ENCODE measurements at regions not wholly inside any gene's neighbourhood (a gene's known extent, or its start where the extent isn't known, plus 50 kb on each side); places are given as distances from the start of the nearest gene placed in this dataset.
A peak's percentile ranks its signal among the peaks of the same experiment; 100 is the strongest.

- Histone ChIP-seq H4K20me1 (ENCODE audit: insufficient read depth, low read length) (no peaks in the 10 kb centered on the region), H3K9me3 (ENCODE audit: low read depth, low read length) (peaks cover 2% of the 10 kb centered on the region), H3K27me3 (ENCODE audit: insufficient read depth, low read length) (no peaks in the 10 kb centered on the region), H3K79me2 (ENCODE audit: insufficient read depth, low read length) (no peaks in the 10 kb centered on the region), H3K27ac (ENCODE audit: low read depth, low read length) (no peak overlapping the region), H3K4me1 (ENCODE audit: insufficient read depth, low read length) (no peaks in the 10 kb centered on the region), H3K4me3 (ENCODE audit: insufficient read depth, low read length) (no peak overlapping the region), H3K36me3 (ENCODE audit: insufficient read depth, low read length) (no peaks in the 10 kb centered on the region), H2AFZ (ENCODE audit: low read length) (no peak overlapping the region), H3K4me2 (ENCODE audit: insufficient read depth, low read length) (no peak overlapping the region)
- no peak for DNase-seq (ENCODE audit: insufficient read length, low spot score, missing footprints)
- TF ChIP-seq, protein P1, sequence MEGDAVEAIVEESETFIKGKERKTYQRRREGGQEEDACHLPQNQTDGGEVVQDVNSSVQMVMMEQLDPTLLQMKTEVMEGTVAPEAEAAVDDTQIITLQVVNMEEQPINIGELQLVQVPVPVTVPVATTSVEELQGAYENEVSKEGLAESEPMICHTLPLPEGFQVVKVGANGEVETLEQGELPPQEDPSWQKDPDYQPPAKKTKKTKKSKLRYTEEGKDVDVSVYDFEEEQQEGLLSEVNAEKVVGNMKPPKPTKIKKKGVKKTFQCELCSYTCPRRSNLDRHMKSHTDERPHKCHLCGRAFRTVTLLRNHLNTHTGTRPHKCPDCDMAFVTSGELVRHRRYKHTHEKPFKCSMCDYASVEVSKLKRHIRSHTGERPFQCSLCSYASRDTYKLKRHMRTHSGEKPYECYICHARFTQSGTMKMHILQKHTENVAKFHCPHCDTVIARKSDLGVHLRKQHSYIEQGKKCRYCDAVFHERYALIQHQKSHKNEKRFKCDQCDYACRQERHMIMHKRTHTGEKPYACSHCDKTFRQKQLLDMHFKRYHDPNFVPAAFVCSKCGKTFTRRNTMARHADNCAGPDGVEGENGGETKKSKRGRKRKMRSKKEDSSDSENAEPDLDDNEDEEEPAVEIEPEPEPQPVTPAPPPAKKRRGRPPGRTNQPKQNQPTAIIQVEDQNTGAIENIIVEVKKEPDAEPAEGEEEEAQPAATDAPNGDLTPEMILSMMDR (IDR thresholded peaks at IDR 0.05; ENCODE audit: extremely low read depth, low read depth, low read length): no peak
Observed at GRCh38 chr11:134779179-134779578, 367.1 kb upstream of the B3GAT1 start.

DNA sequence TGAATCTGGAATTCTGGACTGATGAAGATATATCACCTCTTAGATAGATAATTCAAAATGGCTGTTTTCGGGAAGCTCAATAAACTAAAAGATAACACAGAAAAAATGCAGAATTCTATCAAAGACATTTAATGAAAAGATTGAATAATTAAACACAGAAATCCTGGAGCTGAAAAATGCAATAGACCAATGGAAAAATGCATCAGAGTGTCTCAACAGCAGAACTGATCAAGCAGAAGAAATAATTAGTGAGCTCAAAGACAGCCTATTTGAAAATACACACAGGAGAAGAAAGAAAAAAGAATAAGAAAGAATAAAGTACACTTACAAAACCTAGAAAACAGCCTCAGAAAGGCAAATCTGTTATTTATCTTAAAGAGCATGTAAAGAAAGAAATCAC, 356.4 kb upstream of the B3GAT1 start:
- Histone ChIP-seq H3K36me3 (ENCODE audit: insufficient read depth, low read length) (no peaks in the 10 kb centered on the region), H3K4me1 (ENCODE audit: insufficient read depth, low read length) (no peaks in the 10 kb centered on the region), H3K27me3 (ENCODE audit: insufficient read depth, low read length) (no peaks in the 10 kb centered on the region), H2AFZ (ENCODE audit: low read length) (no peak overlapping the region), H3K79me2 (ENCODE audit: insufficient read depth, low read length) (no peaks in the 10 kb centered on the region), H3K4me3 (ENCODE audit: insufficient read depth, low read length) (no peak overlapping the region), H4K20me1 (ENCODE audit: insufficient read depth, low read length) (no peaks in the 10 kb centered on the region), H3K4me2 (ENCODE audit: insufficient read depth, low read length) (no peak overlapping the region), H3K9me3 (ENCODE audit: low read depth, low read length) (no peaks in the 10 kb centered on the region), H3K27ac (ENCODE audit: low read depth, low read length) (no peak overlapping the region)
- no peak for DNase-seq (ENCODE audit: insufficient read length, low spot score, missing footprints)
- TF ChIP-seq, protein P1 (IDR thresholded peaks at IDR 0.05; ENCODE audit: extremely low read depth, low read depth, low read length): no peak

DNA sequence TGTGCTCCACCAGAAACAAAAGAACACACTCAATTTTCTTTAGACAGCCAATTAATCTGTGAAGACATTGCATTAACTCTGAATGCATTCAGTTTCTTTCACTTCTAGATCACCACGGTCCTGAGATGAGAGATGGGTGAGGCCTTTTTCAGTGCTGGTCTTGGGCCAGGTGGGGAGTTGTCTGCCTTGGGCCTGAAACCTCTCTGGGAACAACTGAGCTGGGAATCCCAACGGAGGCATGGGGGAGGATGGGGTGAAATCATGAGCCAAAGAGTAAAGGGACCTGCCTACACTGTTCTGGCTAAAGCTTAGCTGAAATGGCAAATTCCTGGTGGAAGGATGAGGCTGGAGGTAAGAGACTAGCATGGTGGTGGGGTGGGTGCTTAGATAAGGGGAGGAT, 353.5 kb upstream of the B3GAT1 start:
- H3K36me3 ChIP-seq (ENCODE audit: insufficient read depth, low read length): no peaks in the 10 kb centered on the region
- no peaks in the 10 kb centered on the region for H3K79me2 ChIP-seq (ENCODE audit: insufficient read depth, low read length)
- H3K27ac ChIP-seq (ENCODE audit: low read depth, low read length): no peak overlapping the region
- H3K27me3 ChIP-seq (ENCODE audit: insufficient read depth, low read length): no peaks in the 10 kb centered on the region
- H3K4me3 ChIP-seq (ENCODE audit: insufficient read depth, low read length): no peak overlapping the region
- no peak overlapping the region for H3K4me2 ChIP-seq (ENCODE audit: insufficient read depth, low read length)
- TF ChIP-seq, protein P1 (IDR thresholded peaks at IDR 0.05; ENCODE audit: extremely low read depth, low read depth, low read length): no peak
- H3K9me3 ChIP-seq (ENCODE audit: low read depth, low read length): no peaks in the 10 kb centered on the region
- no peak overlapping the region for H2AFZ ChIP-seq (ENCODE audit: low read length)
- H4K20me1 ChIP-seq (ENCODE audit: insufficient read depth, low read length): no peaks in the 10 kb centered on the region
- H3K4me1 ChIP-seq (ENCODE audit: insufficient read depth, low read length): no peaks in the 10 kb centered on the region
- no peak for DNase-seq (ENCODE audit: insufficient read length, low spot score, missing footprints)

DNA sequence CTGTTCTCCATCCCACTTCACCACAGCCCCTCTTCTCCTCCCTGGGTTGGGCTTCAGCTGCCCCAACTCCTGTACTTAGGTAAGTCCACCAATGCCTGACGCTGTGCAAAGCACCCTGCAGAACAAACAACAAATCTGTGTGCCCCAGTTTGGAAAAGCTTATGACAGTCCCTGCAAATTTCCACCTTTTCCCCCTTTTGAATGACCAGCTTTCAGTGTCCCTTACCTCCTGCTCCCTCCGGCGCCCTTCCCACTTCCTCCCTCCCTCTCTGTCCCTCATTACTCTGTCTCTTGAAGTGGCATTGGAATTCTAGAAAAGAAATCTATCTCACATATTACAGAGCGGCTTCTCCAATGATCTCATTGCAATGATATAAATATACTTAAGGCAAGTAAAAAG, 352.9 kb upstream of the B3GAT1 start:
- Histone ChIP-seq H3K79me2 (ENCODE audit: insufficient read depth, low read length) (no peaks in the 10 kb centered on the region), H3K4me1 (ENCODE audit: insufficient read depth, low read length) (no peaks in the 10 kb centered on the region), H3K4me2 (ENCODE audit: insufficient read depth, low read length) (no peak overlapping the region), H3K27ac (ENCODE audit: low read depth, low read length) (no peak overlapping the region), H3K9me3 (ENCODE audit: low read depth, low read length) (no peaks in the 10 kb centered on the region), H3K4me3 (ENCODE audit: insufficient read depth, low read length) (no peak overlapping the region), H4K20me1 (ENCODE audit: insufficient read depth, low read length) (no peaks in the 10 kb centered on the region), H3K27me3 (ENCODE audit: insufficient read depth, low read length) (no peaks in the 10 kb centered on the region), H3K36me3 (ENCODE audit: insufficient read depth, low read length) (no peaks in the 10 kb centered on the region), H2AFZ (ENCODE audit: low read length) (no peak overlapping the region)
- TF ChIP-seq, protein P1 (IDR thresholded peaks at IDR 0.05; ENCODE audit: extremely low read depth, low read depth, low read length): no peak
- peak; percentile 84 for DNase-seq (ENCODE audit: insufficient read length, low spot score, missing footprints)

Measured in osteoblast (primary cell).